SK-N-SH (cell line): ENCODE measurements at regions not wholly inside any gene's neighbourhood (a gene's known extent, or its start where the extent isn't known, plus 50 kb on each side); places are given as distances from the start of the nearest gene placed in this dataset.

Experiments
- CTCF ChIA-PET: fragments of 300-600, 350-600 bp; formaldehyde crosslinking; extraction: SDS; loops from one replicate; lab custom pipeline; 2021; lab: Yijun Ruan, JAX
- POLR2A ChIA-PET: fragments of 350-600 bp; sonication (Branson Sonifier 250); formaldehyde crosslinking; extraction: SDS; loops from one replicate; lab custom pipeline; 2020; ENCODE audit warnings: antibody characterized with exemption, inconsistent platforms; lab: Yijun Ruan, JAX
- DNase-seq: peaks from one replicate; pipeline ENCODE4 v3.0.0; 2012
- H2AFZ ChIP-seq: fragments of 200-600 bp; sonication (generic); 2 replicates; pipeline ENCODE4 v1.8.1; 2016; ENCODE audit warnings: antibody characterized with exemption, mild to moderate bottlenecking, low read depth
- H3F3A ChIP-seq: fragments of 200-600 bp; sonication (generic); replicated peaks from 2 replicates; pipeline ENCODE3; 2016; ENCODE audit warnings: antibody characterized with exemption, mild to moderate bottlenecking; ENCODE audit not compliant: insufficient read depth
- H3K27ac ChIP-seq, 2 experiments: fragments of 200-500 bp in 1 of 2; fragments of 200-600 bp in 1 of 2; sonication (Bioruptor generic) in 1 of 2; sonication (generic), shearing (Covaris generic) in 1 of 2; 2 replicates each; pipeline versions ENCODE4 v1.5.1 to v1.6.1; 2014 to 2016; ENCODE audit warnings: low read depth in 2 of 2, inconsistent platforms in 1 of 2, low read length in 1 of 2, mild to moderate bottlenecking in 1 of 2, mixed read lengths in 1 of 2
- H3K27me3 ChIP-seq: fragments of 200-600 bp; sonication (generic), shearing (Covaris generic); 2 replicates; pipeline ENCODE4 v1.6.1; 2016; ENCODE audit warnings: mixed run types; ENCODE audit not compliant: insufficient read depth
- H3K36me3 ChIP-seq, 2 experiments: fragments of 200-500 bp in 1 of 2; fragments of 200-600 bp in 1 of 2; sonication (Bioruptor generic) in 1 of 2; sonication (generic) in 1 of 2; replicated peaks in 1 of 2; 2 replicates each; pipeline versions ENCODE3 to v1.5.1; 2014 to 2016; ENCODE audit warnings: low read length in 1 of 2, mild to moderate bottlenecking in 1 of 2; ENCODE audit not compliant: insufficient read depth in 2 of 2, control insufficient read depth in 1 of 2
- H3K4me1 ChIP-seq, 2 experiments: fragments of 200-500 bp in 1 of 2; fragments of 200-600 bp in 1 of 2; sonication (Bioruptor generic) in 1 of 2; sonication (generic), shearing (Covaris generic) in 1 of 2; 2 replicates each; pipeline versions ENCODE4 v1.5.1 to v1.6.1; 2014 to 2016; ENCODE audit warnings: low read depth in 1 of 2, low read length in 1 of 2, mixed run types in 1 of 2; ENCODE audit not compliant: insufficient read depth in 2 of 2, control insufficient read depth in 1 of 2
- H3K4me2 ChIP-seq: fragments of 200-600 bp; sonication (generic), shearing (Covaris generic); 2 replicates; pipeline ENCODE4 v1.6.1; 2017; ENCODE audit warnings: mixed run types
- H3K4me3 ChIP-seq, 2 experiments: fragments of 200-500 bp in 1 of 2; fragments of 200-600 bp in 1 of 2; sonication (Bioruptor generic) in 1 of 2; sonication (generic), shearing (Covaris generic) in 1 of 2; 2 replicates each; pipeline versions ENCODE4 v1.5.1 to v1.8.1; 2014 to 2016; ENCODE audit warnings: low read depth in 2 of 2, inconsistent platforms in 1 of 2, low read length in 1 of 2, mild to moderate bottlenecking in 1 of 2, mixed read lengths in 1 of 2, moderate library complexity in 1 of 2
- H3K79me2 ChIP-seq: fragments of 200-600 bp; sonication (generic); 2 replicates; pipeline ENCODE4 v1.8.1; 2017; ENCODE audit warnings: mild to moderate bottlenecking; ENCODE audit not compliant: insufficient read depth
- H3K9ac ChIP-seq: fragments of 200-600 bp; sonication (generic); 2 replicates; pipeline ENCODE4 v1.6.1; 2017; ENCODE audit warnings: mixed run types
- H3K9me2 ChIP-seq: fragments of 200-600 bp; sonication (generic); 2 replicates; pipeline ENCODE4 v1.6.1; 2017; ENCODE audit warnings: mixed run types
- H3K9me3 ChIP-seq: fragments of 200-600 bp; sonication (generic); 2 replicates; pipeline ENCODE4 v1.6.1; 2017; ENCODE audit warnings: mixed run types, mild to moderate bottlenecking, moderate library complexity
- H4K20me1 ChIP-seq: fragments of 200-600 bp; sonication (generic); 2 replicates; pipeline ENCODE4 v1.6.1; 2017; ENCODE audit warnings: mild to moderate bottlenecking, mixed run types; ENCODE audit not compliant: insufficient read depth
- ELF1 ChIP-seq: IDR thresholded peaks from 2 replicates; pipeline ENCODE4 v1.4.0; 2012
- FOXJ3 ChIP-seq: sonication (generic); formaldehyde crosslinking; IDR thresholded peaks from 2 replicates; pipeline ENCODE4 v1.5.1; 2020; ENCODE audit warnings: mild to moderate bottlenecking, missing genetic modification reagents
- GABPA ChIP-seq: IDR thresholded peaks from 2 replicates; pipeline ENCODE4 v1.4.0; 2012; ENCODE audit warnings: low read depth, mild to moderate bottlenecking
- MEF2A ChIP-seq: IDR thresholded peaks from 2 replicates; pipeline ENCODE4 v1.4.0; 2012; ENCODE audit warnings: low read depth, borderline replicate concordance
- NFIC ChIP-seq: IDR thresholded peaks from 2 replicates; pipeline ENCODE4 v1.4.0; 2012; ENCODE audit warnings: borderline replicate concordance
- POLR2AphosphoS5 ChIP-seq: IDR thresholded peaks from 2 replicates; pipeline ENCODE4 v1.6.1; 2012; ENCODE audit warnings: low read depth, low read length
- RCOR1 ChIP-seq: fragments of 150-350 bp; IDR thresholded peaks from 2 replicates; pipeline ENCODE4 v1.6.1; 2017; ENCODE audit warnings: antibody characterized with exemption, low read length
- RXRA ChIP-seq: IDR thresholded peaks from 2 replicates; pipeline ENCODE4 v1.4.0; 2012; ENCODE audit warnings: low read depth, mild to moderate bottlenecking, borderline replicate concordance
- SMC3 ChIP-seq: IDR thresholded peaks from 2 replicates; pipeline ENCODE4 v1.6.1; 2012; ENCODE audit warnings: low read depth, low read length, improper control_type of control experiment
- TEAD4 ChIP-seq: IDR thresholded peaks from 2 replicates; pipeline ENCODE4 v1.4.0; 2012; ENCODE audit warnings: mild to moderate bottlenecking, borderline replicate concordance; ENCODE audit not compliant: insufficient read depth
- WGBS: methylation state at CpG from one replicate; pipeline ENCODE4 v1.1.6; 2017; ENCODE audit warnings: low lambda C conversion rate; 5-methylcytosine and 5-hydroxymethylcytosine counted together
- TF ChIP-seq, protein P1 (sequence below): fragments of 150-350 bp; IDR thresholded peaks from 2 replicates; pipeline ENCODE4 v1.6.1; 2016; ENCODE audit warnings: mild to moderate bottlenecking, low read depth, low read length
- TF ChIP-seq, protein P2 (sequence below): IDR thresholded peaks from 2 replicates; pipeline ENCODE4 v1.4.0; 2012; ENCODE audit warnings: low read depth
- TF ChIP-seq, protein P3 (sequence below): IDR thresholded peaks from 2 replicates; pipeline ENCODE4; 2012
- TF ChIP-seq, protein P4 (sequence below): IDR thresholded peaks from 2 replicates; pipeline ENCODE4 v1.6.1; 2012; ENCODE audit warnings: mild to moderate bottlenecking, low read depth, low read length, moderate library complexity
- TF ChIP-seq, protein P5 (sequence below): IDR thresholded peaks from 2 replicates; pipeline ENCODE4 v1.4.0; 2012; ENCODE audit warnings: low read depth, borderline replicate concordance

DNA sequence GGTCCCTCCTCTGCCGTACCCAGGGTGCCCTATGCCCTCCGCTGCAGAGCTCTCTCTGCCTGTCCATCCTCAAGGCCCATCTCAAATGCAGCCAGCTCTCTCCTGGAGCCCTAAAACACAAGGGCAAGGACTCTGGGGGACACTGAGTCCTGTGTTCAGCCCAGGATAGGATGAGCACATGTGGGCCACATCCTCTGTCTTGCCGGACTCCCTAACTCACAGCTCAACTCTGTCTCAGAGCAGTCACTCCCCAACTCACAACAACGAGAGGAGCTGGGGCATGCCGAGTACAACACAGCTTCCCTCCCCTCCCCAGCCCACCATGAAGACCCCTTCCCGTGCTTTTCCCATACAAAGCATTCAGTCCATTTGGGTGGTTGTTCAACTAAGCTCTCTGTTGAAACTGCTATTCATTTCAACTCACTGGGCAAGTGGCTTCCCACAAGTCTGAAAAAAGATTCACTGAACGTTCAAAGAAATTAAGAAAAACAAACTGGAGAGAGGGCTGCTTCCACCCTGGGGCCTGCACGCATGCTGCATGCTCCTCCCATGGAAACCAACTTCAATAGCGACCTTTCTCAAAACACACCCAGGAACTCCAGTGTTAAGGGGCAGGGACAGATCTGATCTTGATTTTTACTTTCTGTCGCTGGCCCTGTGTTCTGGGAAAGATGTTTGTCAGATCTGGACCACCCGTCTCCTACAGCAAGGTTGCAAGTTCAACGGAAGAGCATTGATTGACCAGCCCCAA lies 124.3 kb upstream of the IGF1R start:
- no peak overlapping the region for H3K4me2 ChIP-seq
- H3K27ac ChIP-seq: no peak overlapping the region
- H3K9me2 ChIP-seq: no peaks in the 10 kb centered on the region
- no peaks in the 10 kb centered on the region for H3K4me1 ChIP-seq
- no peaks in the 10 kb centered on the region for H3F3A ChIP-seq
- no peaks in the 10 kb centered on the region for H4K20me1 ChIP-seq
- H2AFZ ChIP-seq: no peak overlapping the region
- POLR2A ChIA-PET: no interaction called here
- CTCF ChIA-PET: interaction anchor here (1.0 to 5.8 kb wide), 5 partner anchors 122 to 552 kb away, joined by 3 to 53 read pairs (median 5); partner anchors contain the start of gene IGF1R
- H3K36me3 ChIP-seq: no peaks in the 10 kb centered on the region
- H3K9ac ChIP-seq: no peak overlapping the region
- TF ChIP-seq, protein P1, sequence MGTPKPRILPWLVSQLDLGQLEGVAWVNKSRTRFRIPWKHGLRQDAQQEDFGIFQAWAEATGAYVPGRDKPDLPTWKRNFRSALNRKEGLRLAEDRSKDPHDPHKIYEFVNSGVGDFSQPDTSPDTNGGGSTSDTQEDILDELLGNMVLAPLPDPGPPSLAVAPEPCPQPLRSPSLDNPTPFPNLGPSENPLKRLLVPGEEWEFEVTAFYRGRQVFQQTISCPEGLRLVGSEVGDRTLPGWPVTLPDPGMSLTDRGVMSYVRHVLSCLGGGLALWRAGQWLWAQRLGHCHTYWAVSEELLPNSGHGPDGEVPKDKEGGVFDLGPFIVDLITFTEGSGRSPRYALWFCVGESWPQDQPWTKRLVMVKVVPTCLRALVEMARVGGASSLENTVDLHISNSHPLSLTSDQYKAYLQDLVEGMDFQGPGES: no peak
- TF ChIP-seq TEAD4 (no peak), GABPA (no peak)
- TF ChIP-seq, protein P2, sequence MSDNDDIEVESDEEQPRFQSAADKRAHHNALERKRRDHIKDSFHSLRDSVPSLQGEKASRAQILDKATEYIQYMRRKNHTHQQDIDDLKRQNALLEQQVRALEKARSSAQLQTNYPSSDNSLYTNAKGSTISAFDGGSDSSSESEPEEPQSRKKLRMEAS: no peak
- H3K27me3 ChIP-seq: peaks cover 11% of the 10 kb centered on the region; the same call in 1 of the 2 replicates
- DNase-seq: no peak
- no peak overlapping the region for H3K4me3 ChIP-seq
- no peaks in the 10 kb centered on the region for H3K9me3 ChIP-seq
- no peaks in the 10 kb centered on the region for H3K79me2 ChIP-seq
- WGBS: 79% methylated on average over 11 of the region's 12 CpGs

DNA sequence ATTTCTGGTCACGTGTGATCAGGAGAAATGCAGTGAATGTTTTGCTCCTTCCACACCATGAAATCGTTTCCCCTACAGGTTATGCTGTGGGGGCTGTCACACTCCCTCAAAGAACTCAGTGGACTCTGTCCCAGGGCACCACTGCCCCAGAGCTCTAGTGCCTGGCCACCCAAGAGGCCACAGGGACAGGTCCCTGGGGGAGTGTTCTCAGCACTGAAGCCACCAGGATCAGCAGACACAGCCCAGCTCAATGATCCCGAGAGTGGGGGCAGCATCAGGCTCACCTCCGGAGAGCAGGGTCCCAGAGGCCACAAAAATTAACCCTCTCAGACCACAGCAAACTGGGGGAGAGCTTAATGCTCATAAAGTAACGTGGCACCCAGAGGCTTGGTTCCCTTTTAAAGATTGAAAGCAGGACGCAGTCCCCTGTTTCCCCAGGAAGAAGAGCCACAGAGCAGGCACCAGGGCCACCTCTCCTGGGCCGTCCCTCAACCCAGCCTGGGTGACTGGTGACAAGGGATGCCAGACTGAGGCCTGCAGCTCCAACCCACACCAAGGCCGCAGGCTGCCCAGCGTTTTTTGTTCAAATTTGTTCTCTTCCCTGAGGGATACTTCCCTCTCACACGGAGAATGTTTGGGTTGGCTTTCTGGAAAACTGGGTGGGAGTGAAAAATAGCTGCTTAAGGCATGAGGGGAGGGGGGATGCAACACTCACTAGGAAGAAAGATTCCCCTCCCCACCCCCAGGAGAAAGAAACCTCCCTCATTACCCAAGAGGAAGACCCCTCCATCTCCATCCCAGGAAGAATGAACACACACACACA lies 123.3 kb upstream of the IGF1R start:
- WGBS: 32% methylated on average over 6 of the region's 10 CpGs
- Histone ChIP-seq H3K9me3 (no peaks in the 10 kb centered on the region), H3K9ac (no peak overlapping the region), H4K20me1 (no peaks in the 10 kb centered on the region), H3K4me3 (no peak overlapping the region), H3F3A (no peaks in the 10 kb centered on the region), H3K9me2 (no peaks in the 10 kb centered on the region), H3K36me3 (no peaks in the 10 kb centered on the region), H3K79me2 (no peaks in the 10 kb centered on the region), H3K4me2 (no peak overlapping the region), H3K27ac (no peak overlapping the region), H3K4me1 (no peaks in the 10 kb centered on the region), H2AFZ (no peak overlapping the region), H3K27me3 (peaks cover 19% of the 10 kb centered on the region; the same call in 1 of the 2 replicates)
- CTCF ChIA-PET: interaction anchor here (1.1 kb wide), 2 partner anchors 43 to 380 kb away, joined by 3 read pairs; no protein-coding TSS in a partner anchor
- TF ChIP-seq POLR2AphosphoS5: no peak
- TF ChIP-seq SMC3: no peak
- TF ChIP-seq, protein P3, sequence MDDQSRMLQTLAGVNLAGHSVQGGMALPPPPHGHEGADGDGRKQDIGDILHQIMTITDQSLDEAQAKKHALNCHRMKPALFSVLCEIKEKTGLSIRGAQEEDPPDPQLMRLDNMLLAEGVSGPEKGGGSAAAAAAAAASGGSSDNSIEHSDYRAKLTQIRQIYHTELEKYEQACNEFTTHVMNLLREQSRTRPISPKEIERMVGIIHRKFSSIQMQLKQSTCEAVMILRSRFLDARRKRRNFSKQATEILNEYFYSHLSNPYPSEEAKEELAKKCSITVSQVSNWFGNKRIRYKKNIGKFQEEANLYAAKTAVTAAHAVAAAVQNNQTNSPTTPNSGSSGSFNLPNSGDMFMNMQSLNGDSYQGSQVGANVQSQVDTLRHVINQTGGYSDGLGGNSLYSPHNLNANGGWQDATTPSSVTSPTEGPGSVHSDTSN: no peak
- TF ChIP-seq ELF1: no peak
- no peak for TF ChIP-seq FOXJ3 (CRISPR knock-in tag)
- TF ChIP-seq NFIC: no peak
- TF ChIP-seq, protein P4, sequence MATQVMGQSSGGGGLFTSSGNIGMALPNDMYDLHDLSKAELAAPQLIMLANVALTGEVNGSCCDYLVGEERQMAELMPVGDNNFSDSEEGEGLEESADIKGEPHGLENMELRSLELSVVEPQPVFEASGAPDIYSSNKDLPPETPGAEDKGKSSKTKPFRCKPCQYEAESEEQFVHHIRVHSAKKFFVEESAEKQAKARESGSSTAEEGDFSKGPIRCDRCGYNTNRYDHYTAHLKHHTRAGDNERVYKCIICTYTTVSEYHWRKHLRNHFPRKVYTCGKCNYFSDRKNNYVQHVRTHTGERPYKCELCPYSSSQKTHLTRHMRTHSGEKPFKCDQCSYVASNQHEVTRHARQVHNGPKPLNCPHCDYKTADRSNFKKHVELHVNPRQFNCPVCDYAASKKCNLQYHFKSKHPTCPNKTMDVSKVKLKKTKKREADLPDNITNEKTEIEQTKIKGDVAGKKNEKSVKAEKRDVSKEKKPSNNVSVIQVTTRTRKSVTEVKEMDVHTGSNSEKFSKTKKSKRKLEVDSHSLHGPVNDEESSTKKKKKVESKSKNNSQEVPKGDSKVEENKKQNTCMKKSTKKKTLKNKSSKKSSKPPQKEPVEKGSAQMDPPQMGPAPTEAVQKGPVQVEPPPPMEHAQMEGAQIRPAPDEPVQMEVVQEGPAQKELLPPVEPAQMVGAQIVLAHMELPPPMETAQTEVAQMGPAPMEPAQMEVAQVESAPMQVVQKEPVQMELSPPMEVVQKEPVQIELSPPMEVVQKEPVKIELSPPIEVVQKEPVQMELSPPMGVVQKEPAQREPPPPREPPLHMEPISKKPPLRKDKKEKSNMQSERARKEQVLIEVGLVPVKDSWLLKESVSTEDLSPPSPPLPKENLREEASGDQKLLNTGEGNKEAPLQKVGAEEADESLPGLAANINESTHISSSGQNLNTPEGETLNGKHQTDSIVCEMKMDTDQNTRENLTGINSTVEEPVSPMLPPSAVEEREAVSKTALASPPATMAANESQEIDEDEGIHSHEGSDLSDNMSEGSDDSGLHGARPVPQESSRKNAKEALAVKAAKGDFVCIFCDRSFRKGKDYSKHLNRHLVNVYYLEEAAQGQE: no peak
- no peak for TF ChIP-seq TEAD4
- TF ChIP-seq RXRA: no peak
- no peak for TF ChIP-seq MEF2A
- TF ChIP-seq, protein P5, sequence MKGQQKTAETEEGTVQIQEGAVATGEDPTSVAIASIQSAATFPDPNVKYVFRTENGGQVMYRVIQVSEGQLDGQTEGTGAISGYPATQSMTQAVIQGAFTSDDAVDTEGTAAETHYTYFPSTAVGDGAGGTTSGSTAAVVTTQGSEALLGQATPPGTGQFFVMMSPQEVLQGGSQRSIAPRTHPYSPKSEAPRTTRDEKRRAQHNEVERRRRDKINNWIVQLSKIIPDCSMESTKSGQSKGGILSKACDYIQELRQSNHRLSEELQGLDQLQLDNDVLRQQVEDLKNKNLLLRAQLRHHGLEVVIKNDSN: no peak
- no peak for TF ChIP-seq RCOR1
- DNase-seq: no peak
- POLR2A ChIA-PET: no interaction called here
